HEK293 (cell line): ENCODE measurements at regions not wholly inside any gene's neighbourhood (a gene's known extent, or its start where the extent isn't known, plus 50 kb on each side); places are given as distances from the start of the nearest gene placed in this dataset.

Experiments used
- CTCF ChIA-PET: fragments of 350-600 bp; formaldehyde crosslinking; extraction: SDS; loops from one replicate; lab custom pipeline; 2021; ENCODE audit warnings: antibody characterized with exemption; lab: Yijun Ruan, JAX
- POLR2A ChIA-PET: fragments of 300-600 bp; formaldehyde crosslinking; extraction: SDS; loops from one replicate; lab custom pipeline; 2020; ENCODE audit warnings: antibody characterized with exemption, inconsistent platforms; lab: Yijun Ruan, JAX
- H3K27ac ChIP-seq: fragments of 200-500 bp; sonication (Bioruptor generic); 2 replicates; pipeline ENCODE4 v1.5.1; 2014; ENCODE audit warnings: low read depth, low read length, control low read depth, inconsistent platforms; ENCODE audit errors: extremely low read depth
- H3K36me3 ChIP-seq, 2 experiments: fragments of 200-500 bp in 1 of 2; sonication (Bioruptor generic) in 1 of 2; 1 replicate in 1 of 2; 2 replicates in 1 of 2; pipeline ENCODE4 v1.5.1; 2014 to 2017; ENCODE audit warnings: inconsistent platforms in 2 of 2, low read length in 2 of 2; ENCODE audit not compliant: control insufficient read depth in 2 of 2, insufficient read depth in 1 of 2
- H3K4me1 ChIP-seq: fragments of 200-500 bp; sonication (Bioruptor generic); 2 replicates; pipeline ENCODE4 v1.5.1; 2014; ENCODE audit warnings: mild to moderate bottlenecking, low read length, inconsistent platforms; ENCODE audit not compliant: control insufficient read depth, insufficient read depth
- H3K4me3 ChIP-seq: 2 replicates; pipeline ENCODE4 v1.5.1; 2011; ENCODE audit warnings: low read depth, mild to moderate bottlenecking, control low read depth, low read length, moderate library complexity
- H3K9me3 ChIP-seq: fragments of 200-500 bp; sonication (Bioruptor generic); 2 replicates; pipeline ENCODE4 v1.5.1; 2014; ENCODE audit warnings: low read depth, low read length, inconsistent platforms; ENCODE audit not compliant: control insufficient read depth, insufficient read depth
- MEIS1 ChIP-seq: sonication (generic); formaldehyde crosslinking; IDR thresholded peaks from 2 replicates; pipeline ENCODE4 v1.8.1; 2022; ENCODE audit warnings: missing genetic modification reagents, mild to moderate bottlenecking, borderline replicate concordance
- REPIN1 ChIP-seq: fragments of 450-650 bp; formaldehyde crosslinking; IDR thresholded peaks from 2 replicates; pipeline ENCODE4 v1.5.1; 2017; ENCODE audit warnings: missing biosample characterization, missing genetic modification characterization, low read depth
- SETDB1 ChIP-seq: IDR thresholded peaks from one replicate; pipeline ENCODE4 v1.6.1; 2017; ENCODE audit warnings: mild to moderate bottlenecking, low read length, moderate library complexity, mixed read lengths; ENCODE audit not compliant: insufficient read length
- ZBTB48 ChIP-seq: fragments of 450-650 bp; formaldehyde crosslinking; IDR thresholded peaks from 2 replicates; pipeline ENCODE4 v1.5.1; 2016; ENCODE audit warnings: missing biosample characterization, missing genetic modification characterization
- ZIC2 ChIP-seq: fragments of 450-650 bp; formaldehyde crosslinking; IDR thresholded peaks from 2 replicates; pipeline ENCODE4 v1.5.1; 2016; ENCODE audit warnings: missing biosample characterization, missing genetic modification characterization
- ZNF175 ChIP-seq: fragments of 450-650 bp; formaldehyde crosslinking; IDR thresholded peaks from 2 replicates; pipeline ENCODE4 v1.5.1; 2016; ENCODE audit warnings: missing biosample characterization, missing genetic modification characterization
- ZNF274 ChIP-seq, 2 experiments: fragments of 200-500 bp in 1 of 2; fragments of 450-650 bp in 1 of 2; sonication (Bioruptor generic) in 1 of 2; formaldehyde crosslinking in 1 of 2; IDR thresholded peaks; 2 replicates each; pipeline versions ENCODE4 v1.5.1 to v1.6.1; 2014 to 2016; ENCODE audit warnings: borderline replicate concordance in 1 of 2, inconsistent platforms in 1 of 2, low read length in 1 of 2, missing biosample characterization in 1 of 2, missing genetic modification characterization in 1 of 2
- ZNF501 ChIP-seq: fragments of 450-650 bp; formaldehyde crosslinking; IDR thresholded peaks from 2 replicates; pipeline ENCODE4 v1.5.1; 2016; ENCODE audit warnings: missing biosample characterization, missing genetic modification characterization
- ZNF529 ChIP-seq: fragments of 450-650 bp; formaldehyde crosslinking; IDR thresholded peaks from 2 replicates; pipeline ENCODE4 v1.5.1; 2017; ENCODE audit warnings: missing genetic modification characterization, missing biosample characterization; ENCODE audit not compliant: insufficient replicate concordance
- ZNF585B ChIP-seq: fragments of 450-650 bp; formaldehyde crosslinking; IDR thresholded peaks from 2 replicates; pipeline ENCODE4 v1.5.1; 2016; ENCODE audit warnings: missing biosample characterization, missing genetic modification characterization
- ZNF654 ChIP-seq: fragments of 450-650 bp; formaldehyde crosslinking; IDR thresholded peaks from 2 replicates; pipeline ENCODE4 v1.5.1; 2016; ENCODE audit warnings: low read depth, missing biosample characterization, missing genetic modification characterization
- ZNF664 ChIP-seq: fragments of 450-650 bp; formaldehyde crosslinking; IDR thresholded peaks from 2 replicates; pipeline ENCODE4 v1.5.1; 2016; ENCODE audit warnings: missing biosample characterization, missing genetic modification characterization
- TF ChIP-seq, protein P1 (sequence below): fragments of 450-650 bp; formaldehyde crosslinking; IDR thresholded peaks from 2 replicates; pipeline ENCODE4 v1.5.1; 2017; ENCODE audit warnings: missing biosample characterization, missing genetic modification characterization
- TF ChIP-seq, protein P2 (sequence below): fragments of 450-650 bp; formaldehyde crosslinking; IDR thresholded peaks from 2 replicates; pipeline ENCODE4 v1.5.1; 2016; ENCODE audit warnings: missing biosample characterization, missing genetic modification characterization, borderline replicate concordance
- TF ChIP-seq, protein P3 (sequence below): fragments of 450-650 bp; formaldehyde crosslinking; IDR thresholded peaks from 2 replicates; pipeline ENCODE4 v1.5.1; 2016; ENCODE audit warnings: missing biosample characterization, missing genetic modification characterization
- TF ChIP-seq, protein P4 (sequence below): fragments of 450-650 bp; formaldehyde crosslinking; IDR thresholded peaks from 2 replicates; pipeline ENCODE4 v1.5.1; 2017; ENCODE audit warnings: missing biosample characterization, missing genetic modification characterization
- TF ChIP-seq, protein P5 (sequence below): fragments of 450-650 bp; formaldehyde crosslinking; IDR thresholded peaks from 2 replicates; pipeline ENCODE4 v1.5.1; 2016; ENCODE audit warnings: missing biosample characterization, missing genetic modification characterization
- TF ChIP-seq, protein P6 (sequence below): fragments of 450-650 bp; formaldehyde crosslinking; conservative IDR thresholded peaks from 2 replicates; pipeline ENCODE4 v1.5.1; 2016; ENCODE audit warnings: low read depth, missing biosample characterization, missing genetic modification characterization

DNA sequence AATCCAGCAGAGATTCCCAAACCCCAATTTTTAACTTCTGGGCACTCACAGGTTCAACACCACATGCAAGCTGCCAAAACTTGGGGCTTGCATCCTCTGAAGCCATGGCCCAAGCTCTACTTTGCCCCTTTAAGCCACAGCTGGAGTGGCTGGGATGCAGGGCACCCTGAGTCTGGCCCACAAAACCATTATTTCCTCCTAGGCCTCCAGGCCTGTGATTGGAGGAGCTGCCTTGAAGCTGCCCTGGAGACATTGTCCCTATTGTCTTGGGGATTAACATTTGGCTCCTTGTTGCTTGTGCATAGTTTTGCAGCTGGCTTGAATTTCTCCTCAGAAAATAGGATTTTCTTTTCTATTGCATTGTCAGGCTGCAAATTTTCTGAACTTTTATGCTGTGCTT lies 109.8 kb upstream of the RPRM start:
- CTCF ChIA-PET, result no interaction called here
- no peaks in the 10 kb centered on the region for H3K4me1 ChIP-seq
- H3K27ac ChIP-seq, result no peak overlapping the region
- TF ChIP-seq ZNF585B (tag by site-specific recombination) (peak; percentile 79), SETDB1 (peak; percentile 58)
- TF ChIP-seq, protein P1, sequence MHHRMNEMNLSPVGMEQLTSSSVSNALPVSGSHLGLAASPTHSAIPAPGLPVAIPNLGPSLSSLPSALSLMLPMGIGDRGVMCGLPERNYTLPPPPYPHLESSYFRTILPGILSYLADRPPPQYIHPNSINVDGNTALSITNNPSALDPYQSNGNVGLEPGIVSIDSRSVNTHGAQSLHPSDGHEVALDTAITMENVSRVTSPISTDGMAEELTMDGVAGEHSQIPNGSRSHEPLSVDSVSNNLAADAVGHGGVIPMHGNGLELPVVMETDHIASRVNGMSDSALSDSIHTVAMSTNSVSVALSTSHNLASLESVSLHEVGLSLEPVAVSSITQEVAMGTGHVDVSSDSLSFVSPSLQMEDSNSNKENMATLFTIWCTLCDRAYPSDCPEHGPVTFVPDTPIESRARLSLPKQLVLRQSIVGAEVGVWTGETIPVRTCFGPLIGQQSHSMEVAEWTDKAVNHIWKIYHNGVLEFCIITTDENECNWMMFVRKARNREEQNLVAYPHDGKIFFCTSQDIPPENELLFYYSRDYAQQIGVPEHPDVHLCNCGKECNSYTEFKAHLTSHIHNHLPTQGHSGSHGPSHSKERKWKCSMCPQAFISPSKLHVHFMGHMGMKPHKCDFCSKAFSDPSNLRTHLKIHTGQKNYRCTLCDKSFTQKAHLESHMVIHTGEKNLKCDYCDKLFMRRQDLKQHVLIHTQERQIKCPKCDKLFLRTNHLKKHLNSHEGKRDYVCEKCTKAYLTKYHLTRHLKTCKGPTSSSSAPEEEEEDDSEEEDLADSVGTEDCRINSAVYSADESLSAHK, result no peak
- TF ChIP-seq, protein P2, sequence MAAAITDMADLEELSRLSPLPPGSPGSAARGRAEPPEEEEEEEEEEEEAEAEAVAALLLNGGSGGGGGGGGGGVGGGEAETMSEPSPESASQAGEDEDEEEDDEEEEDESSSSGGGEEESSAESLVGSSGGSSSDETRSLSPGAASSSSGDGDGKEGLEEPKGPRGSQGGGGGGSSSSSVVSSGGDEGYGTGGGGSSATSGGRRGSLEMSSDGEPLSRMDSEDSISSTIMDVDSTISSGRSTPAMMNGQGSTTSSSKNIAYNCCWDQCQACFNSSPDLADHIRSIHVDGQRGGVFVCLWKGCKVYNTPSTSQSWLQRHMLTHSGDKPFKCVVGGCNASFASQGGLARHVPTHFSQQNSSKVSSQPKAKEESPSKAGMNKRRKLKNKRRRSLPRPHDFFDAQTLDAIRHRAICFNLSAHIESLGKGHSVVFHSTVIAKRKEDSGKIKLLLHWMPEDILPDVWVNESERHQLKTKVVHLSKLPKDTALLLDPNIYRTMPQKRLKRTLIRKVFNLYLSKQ (tag by site-specific recombination), result no peak
- H3K36me3 ChIP-seq, result no peaks in the 10 kb centered on the region
- POLR2A ChIA-PET, result no interaction called here
- H3K4me3 ChIP-seq, result no peak overlapping the region
- H3K9me3 ChIP-seq, result no peaks in the 10 kb centered on the region

DNA sequence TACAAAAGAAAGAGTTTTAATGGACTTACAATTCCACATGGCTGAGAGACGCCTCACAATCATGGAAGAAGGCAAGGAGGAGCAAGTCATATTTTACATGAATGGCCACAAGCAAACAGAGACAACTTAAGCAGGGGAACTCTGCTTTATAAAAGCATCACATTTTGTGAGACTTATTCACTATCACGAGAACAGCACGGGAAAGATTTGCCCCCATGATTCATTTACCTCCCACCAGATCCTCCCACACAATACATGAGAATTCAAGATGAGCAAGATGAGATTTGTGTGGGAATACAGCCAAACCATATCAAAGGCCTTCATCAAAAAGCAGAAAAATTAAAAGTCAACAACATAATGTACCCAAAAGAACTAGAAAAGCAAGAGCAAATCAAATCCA lies 111.0 kb upstream of the RPRM start:
- Histone ChIP-seq H3K4me3 (no peak overlapping the region), H3K4me1 (no peaks in the 10 kb centered on the region), H3K27ac (no peak overlapping the region), H3K36me3 (no peaks in the 10 kb centered on the region), H3K9me3 (no peaks in the 10 kb centered on the region)
- ChIA-PET POLR2A (no interaction called here), CTCF (no interaction called here)
- TF ChIP-seq, protein P3, sequence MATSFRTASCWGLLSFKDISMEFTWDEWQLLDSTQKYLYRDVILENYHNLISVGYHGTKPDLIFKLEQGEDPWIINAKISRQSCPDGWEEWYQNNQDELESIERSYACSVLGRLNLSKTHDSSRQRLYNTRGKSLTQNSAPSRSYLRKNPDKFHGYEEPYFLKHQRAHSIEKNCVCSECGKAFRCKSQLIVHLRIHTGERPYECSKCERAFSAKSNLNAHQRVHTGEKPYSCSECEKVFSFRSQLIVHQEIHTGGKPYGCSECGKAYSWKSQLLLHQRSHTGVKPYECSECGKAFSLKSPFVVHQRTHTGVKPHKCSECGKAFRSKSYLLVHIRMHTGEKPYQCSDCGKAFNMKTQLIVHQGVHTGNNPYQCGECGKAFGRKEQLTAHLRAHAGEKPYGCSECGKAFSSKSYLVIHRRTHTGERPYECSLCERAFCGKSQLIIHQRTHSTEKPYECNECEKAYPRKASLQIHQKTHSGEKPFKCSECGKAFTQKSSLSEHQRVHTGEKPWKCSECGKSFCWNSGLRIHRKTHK (tag by site-specific recombination), result no peak
- TF ChIP-seq ZNF175 (tag by site-specific recombination), result no peak
- no peak for TF ChIP-seq ZNF529 (tag by site-specific recombination)
- no peak for TF ChIP-seq ZNF274 (IDR thresholded peaks at IDR 0.05; ENCODE audit: low read length)
- TF ChIP-seq ZNF274 (tag by site-specific recombination; IDR thresholded peaks at IDR 0.05; ENCODE audit: borderline replicate concordance), result no peak
- TF ChIP-seq, protein P4, sequence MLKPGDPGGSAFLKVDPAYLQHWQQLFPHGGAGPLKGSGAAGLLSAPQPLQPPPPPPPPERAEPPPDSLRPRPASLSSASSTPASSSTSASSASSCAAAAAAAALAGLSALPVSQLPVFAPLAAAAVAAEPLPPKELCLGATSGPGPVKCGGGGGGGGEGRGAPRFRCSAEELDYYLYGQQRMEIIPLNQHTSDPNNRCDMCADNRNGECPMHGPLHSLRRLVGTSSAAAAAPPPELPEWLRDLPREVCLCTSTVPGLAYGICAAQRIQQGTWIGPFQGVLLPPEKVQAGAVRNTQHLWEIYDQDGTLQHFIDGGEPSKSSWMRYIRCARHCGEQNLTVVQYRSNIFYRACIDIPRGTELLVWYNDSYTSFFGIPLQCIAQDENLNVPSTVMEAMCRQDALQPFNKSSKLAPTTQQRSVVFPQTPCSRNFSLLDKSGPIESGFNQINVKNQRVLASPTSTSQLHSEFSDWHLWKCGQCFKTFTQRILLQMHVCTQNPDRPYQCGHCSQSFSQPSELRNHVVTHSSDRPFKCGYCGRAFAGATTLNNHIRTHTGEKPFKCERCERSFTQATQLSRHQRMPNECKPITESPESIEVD, result no peak
- TF ChIP-seq, protein P5, sequence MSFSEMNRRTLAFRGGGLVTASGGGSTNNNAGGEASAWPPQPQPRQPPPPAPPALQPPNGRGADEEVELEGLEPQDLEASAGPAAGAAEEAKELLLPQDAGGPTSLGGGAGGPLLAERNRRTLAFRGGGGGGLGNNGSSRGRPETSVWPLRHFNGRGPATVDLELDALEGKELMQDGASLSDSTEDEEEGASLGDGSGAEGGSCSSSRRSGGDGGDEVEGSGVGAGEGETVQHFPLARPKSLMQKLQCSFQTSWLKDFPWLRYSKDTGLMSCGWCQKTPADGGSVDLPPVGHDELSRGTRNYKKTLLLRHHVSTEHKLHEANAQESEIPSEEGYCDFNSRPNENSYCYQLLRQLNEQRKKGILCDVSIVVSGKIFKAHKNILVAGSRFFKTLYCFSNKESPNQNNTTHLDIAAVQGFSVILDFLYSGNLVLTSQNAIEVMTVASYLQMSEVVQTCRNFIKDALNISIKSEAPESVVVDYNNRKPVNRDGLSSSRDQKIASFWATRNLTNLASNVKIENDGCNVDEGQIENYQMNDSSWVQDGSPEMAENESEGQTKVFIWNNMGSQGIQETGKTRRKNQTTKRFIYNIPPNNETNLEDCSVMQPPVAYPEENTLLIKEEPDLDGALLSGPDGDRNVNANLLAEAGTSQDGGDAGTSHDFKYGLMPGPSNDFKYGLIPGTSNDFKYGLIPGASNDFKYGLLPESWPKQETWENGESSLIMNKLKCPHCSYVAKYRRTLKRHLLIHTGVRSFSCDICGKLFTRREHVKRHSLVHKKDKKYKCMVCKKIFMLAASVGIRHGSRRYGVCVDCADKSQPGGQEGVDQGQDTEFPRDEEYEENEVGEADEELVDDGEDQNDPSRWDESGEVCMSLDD (tag by site-specific recombination), result no peak
- TF ChIP-seq REPIN1 (tag by site-specific recombination), result no peak
- TF ChIP-seq ZNF654 (tag by site-specific recombination), result no peak
- TF ChIP-seq MEIS1, result no peak
- TF ChIP-seq ZIC2, result no peak
- no peak for TF ChIP-seq ZNF664 (tag by site-specific recombination)
- TF ChIP-seq, protein P6, sequence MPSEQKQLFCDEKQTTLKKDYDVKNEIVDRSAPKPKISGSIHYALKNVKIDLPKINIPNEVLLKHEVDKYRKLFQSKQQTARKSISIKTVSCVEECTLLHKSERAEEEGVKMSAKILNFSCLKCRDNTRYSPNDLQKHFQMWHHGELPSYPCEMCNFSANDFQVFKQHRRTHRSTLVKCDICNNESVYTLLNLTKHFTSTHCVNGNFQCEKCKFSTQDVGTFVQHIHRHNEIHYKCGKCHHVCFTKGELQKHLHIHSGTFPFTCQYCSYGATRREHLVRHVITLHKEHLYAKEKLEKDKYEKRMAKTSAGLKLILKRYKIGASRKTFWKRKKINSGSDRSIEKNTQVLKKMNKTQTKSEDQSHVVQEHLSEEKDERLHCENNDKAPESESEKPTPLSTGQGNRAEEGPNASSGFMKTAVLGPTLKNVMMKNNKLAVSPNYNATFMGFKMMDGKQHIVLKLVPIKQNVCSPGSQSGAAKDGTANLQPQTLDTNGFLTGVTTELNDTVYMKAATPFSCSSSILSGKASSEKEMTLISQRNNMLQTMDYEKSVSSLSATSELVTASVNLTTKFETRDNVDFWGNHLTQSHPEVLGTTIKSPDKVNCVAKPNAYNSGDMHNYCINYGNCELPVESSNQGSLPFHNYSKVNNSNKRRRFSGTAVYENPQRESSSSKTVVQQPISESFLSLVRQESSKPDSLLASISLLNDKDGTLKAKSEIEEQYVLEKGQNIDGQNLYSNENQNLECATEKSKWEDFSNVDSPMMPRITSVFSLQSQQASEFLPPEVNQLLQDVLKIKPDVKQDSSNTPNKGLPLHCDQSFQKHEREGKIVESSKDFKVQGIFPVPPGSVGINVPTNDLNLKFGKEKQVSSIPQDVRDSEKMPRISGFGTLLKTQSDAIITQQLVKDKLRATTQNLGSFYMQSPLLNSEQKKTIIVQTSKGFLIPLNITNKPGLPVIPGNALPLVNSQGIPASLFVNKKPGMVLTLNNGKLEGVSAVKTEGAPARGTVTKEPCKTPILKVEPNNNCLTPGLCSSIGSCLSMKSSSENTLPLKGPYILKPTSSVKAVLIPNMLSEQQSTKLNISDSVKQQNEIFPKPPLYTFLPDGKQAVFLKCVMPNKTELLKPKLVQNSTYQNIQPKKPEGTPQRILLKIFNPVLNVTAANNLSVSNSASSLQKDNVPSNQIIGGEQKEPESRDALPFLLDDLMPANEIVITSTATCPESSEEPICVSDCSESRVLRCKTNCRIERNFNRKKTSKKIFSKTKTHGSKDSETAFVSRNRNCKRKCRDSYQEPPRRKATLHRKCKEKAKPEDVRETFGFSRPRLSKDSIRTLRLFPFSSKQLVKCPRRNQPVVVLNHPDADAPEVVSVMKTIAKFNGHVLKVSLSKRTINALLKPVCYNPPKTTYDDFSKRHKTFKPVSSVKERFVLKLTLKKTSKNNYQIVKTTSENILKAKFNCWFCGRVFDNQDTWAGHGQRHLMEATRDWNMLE (tag by site-specific recombination), result no peak
- TF ChIP-seq ZNF501 (tag by site-specific recombination), result no peak
- no peak for TF ChIP-seq ZBTB48
